Mesothelial cell of epicardium (in vitro differentiated cells): ENCODE measurements at regions not wholly inside any gene's neighbourhood (a gene's known extent, or its start where the extent isn't known, plus 50 kb on each side); places are given as distances from the start of the nearest gene placed in this dataset.

ENCODE experiments used
- DNase-seq, 2 experiments: peaks; one replicate each; pipeline ENCODE4 v3.0.0; 2021; ENCODE audit warnings: low spot score in 2 of 2; ENCODE audit not compliant: unreplicated experiment in 2 of 2
- H3K27ac Mint-ChIP-seq: 2 replicates; pipeline ENCODE4 v1.8.0; 2021; ENCODE audit warnings: mixed read lengths
- H3K27me3 Mint-ChIP-seq: 2 replicates; pipeline ENCODE4 v1.8.0; 2021; ENCODE audit warnings: low read depth, mixed read lengths
- H3K36me3 Mint-ChIP-seq: 2 replicates; pipeline ENCODE4 v1.8.0; 2021; ENCODE audit warnings: mixed read lengths
- H3K4me1 Mint-ChIP-seq: 2 replicates; pipeline ENCODE4 v1.8.0; 2021; ENCODE audit warnings: mixed read lengths
- H3K4me3 Mint-ChIP-seq: 2 replicates; pipeline ENCODE4 v1.8.0; 2021; ENCODE audit warnings: mild to moderate bottlenecking, moderate library complexity, mixed read lengths
- H3K9me3 Mint-ChIP-seq: 2 replicates; pipeline ENCODE4 v1.8.0; 2021; ENCODE audit warnings: mixed read lengths
- CTCF ChIP-seq: fragments of 200-600 bp; sonication (generic); IDR thresholded peaks from one replicate; pipeline ENCODE4 v1.5.0; 2021; ENCODE audit warnings: antibody characterized with exemption; ENCODE audit not compliant: unreplicated experiment

- no peak overlapping the region for H3K27ac Mint-ChIP-seq
- no peak overlapping the region for H3K4me3 Mint-ChIP-seq
- H3K4me1 Mint-ChIP-seq, result peaks cover 14% of the 10 kb centered on the region
- no peak for DNase-seq
- no peaks in the 10 kb centered on the region for H3K9me3 Mint-ChIP-seq
- H3K36me3 Mint-ChIP-seq, result no peaks in the 10 kb centered on the region
- no peak for TF ChIP-seq CTCF
- peaks cover 34% of the 10 kb centered on the region for H3K27me3 Mint-ChIP-seq
These were observed 208.8 kb downstream of the ERCC6L2 start for GRCh38 chr9:96084331-96084734.

- H3K27me3 Mint-ChIP-seq, result peaks cover 28% of the 10 kb centered on the region
- no peak overlapping the region for H3K27ac Mint-ChIP-seq
- DNase-seq, result no peak
- peaks cover 11% of the 10 kb centered on the region for H3K4me1 Mint-ChIP-seq
- TF ChIP-seq CTCF, result no peak
- no peak overlapping the region for H3K4me3 Mint-ChIP-seq
- H3K36me3 Mint-ChIP-seq, result no peaks in the 10 kb centered on the region
- no peaks in the 10 kb centered on the region for H3K9me3 Mint-ChIP-seq
These were observed 207.2 kb downstream of the ERCC6L2 start for GRCh38 chr9:96082516-96083232.

- no peaks in the 10 kb centered on the region for H3K9me3 Mint-ChIP-seq
- H3K27me3 Mint-ChIP-seq, result peaks cover 8% of the 10 kb centered on the region
- no peak overlapping the region for H3K4me3 Mint-ChIP-seq
- H3K36me3 Mint-ChIP-seq, result no peaks in the 10 kb centered on the region
- TF ChIP-seq CTCF, result no peak
- no peak for DNase-seq
- peaks cover 9% of the 10 kb centered on the region for H3K4me1 Mint-ChIP-seq
- H3K27ac Mint-ChIP-seq, result no peak overlapping the region
These were observed 204.9 kb downstream of the ERCC6L2 start for GRCh38 chr9:96080364-96080763.

GRCh38 chr9:96079779-96080178 is 204.3 kb downstream of the ERCC6L2 start:
- Mint-ChIP-seq H3K4me3 (no peak overlapping the region), H3K36me3 (no peaks in the 10 kb centered on the region), H3K27ac (no peak overlapping the region), H3K4me1 (peaks cover 9% of the 10 kb centered on the region), H3K9me3 (no peaks in the 10 kb centered on the region), H3K27me3 (peaks cover 4% of the 10 kb centered on the region)
- TF ChIP-seq CTCF, result no peak
- no peak for DNase-seq

GRCh38 chr9:96078897-96079490 is 203.5 kb downstream of the ERCC6L2 start:
- Mint-ChIP-seq H3K9me3 (no peaks in the 10 kb centered on the region), H3K36me3 (no peaks in the 10 kb centered on the region), H3K27ac (no peak overlapping the region), H3K4me3 (no peak overlapping the region), H3K27me3 (peaks cover 2% of the 10 kb centered on the region), H3K4me1 (peaks cover 7% of the 10 kb centered on the region)
- DNase-seq, result no peak
- no peak for TF ChIP-seq CTCF
